Gastroesophageal sphincter (tissue), 3 donors: ENCODE measurements at regions not wholly inside any gene's neighbourhood (a gene's known extent, or its start where the extent isn't known, plus 50 kb on each side); places are given as distances from the start of the nearest gene placed in this dataset.
A peak's percentile ranks its signal among the peaks of the same experiment; 100 is the strongest.

Source experiments
- CTCF ChIP-seq, 4 experiments: fragments of 200-600 bp in 2 of 4; fragments of 450-650 bp in 2 of 4; sonication (generic) in 1 of 4; IDR thresholded peaks; one replicate each; pipeline ENCODE4 v1.5.1; 2017 to 2019; ENCODE audit warnings: antibody characterized with exemption in 4 of 4, mild to moderate bottlenecking in 2 of 4, moderate library complexity in 2 of 4
- EP300 ChIP-seq: sonication (generic); formaldehyde crosslinking; IDR thresholded peaks from one replicate; pipeline ENCODE4 v1.6.1; 2017; ENCODE audit warnings: antibody characterized with exemption, mild to moderate bottlenecking
- POLR2AphosphoS5 ChIP-seq: sonication (generic); formaldehyde crosslinking; IDR thresholded peaks from one replicate; pipeline ENCODE4 v1.6.1; 2017; ENCODE audit warnings: antibody characterized with exemption

DNA sequence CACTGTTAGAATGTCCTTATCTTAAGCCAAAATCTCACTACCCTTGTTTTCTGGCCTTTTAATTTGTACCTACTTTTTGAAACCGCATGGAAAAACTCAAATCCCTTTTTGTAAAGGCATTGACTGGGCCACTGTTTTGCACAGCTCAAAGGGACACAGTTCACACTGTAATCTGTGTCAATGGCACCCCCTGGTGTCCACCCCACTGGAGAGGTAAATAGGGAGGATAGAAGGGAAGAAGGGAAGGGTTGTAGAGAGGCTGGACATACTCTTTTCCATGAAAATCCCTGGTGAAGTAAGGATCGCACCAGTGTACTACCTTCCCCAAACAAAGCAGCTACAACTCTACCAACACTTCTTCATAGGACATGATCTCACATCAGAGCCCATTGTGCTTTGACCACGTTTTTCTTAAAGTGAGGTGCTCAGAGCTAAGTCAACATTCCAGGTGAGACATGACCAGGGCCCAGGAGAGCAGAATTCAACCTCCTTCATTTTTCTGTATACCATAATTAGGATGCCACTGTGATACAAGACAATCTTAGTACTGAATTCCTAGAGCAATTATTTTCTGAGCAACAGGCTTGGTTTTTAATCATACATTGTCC is 92.4 kb upstream of the RMDN2 start:
- TF ChIP-seq CTCF (IDR thresholded peaks at IDR 0.05) = peak; percentile 70 to 94 (median 92)
- TF ChIP-seq EP300 = no peak
- TF ChIP-seq POLR2AphosphoS5 = no peak
